ENCODE measurements at regions not wholly inside any gene's neighbourhood (a gene's known extent, or its start where the extent isn't known, plus 50 kb on each side); places are given as distances from the start of the nearest gene placed in this dataset.
"Not testable (repeated sequence)": the region's sequence is repeated elsewhere in the genome, so short reads cannot be mapped to it uniquely, and the experiment has no call there.

DNA sequence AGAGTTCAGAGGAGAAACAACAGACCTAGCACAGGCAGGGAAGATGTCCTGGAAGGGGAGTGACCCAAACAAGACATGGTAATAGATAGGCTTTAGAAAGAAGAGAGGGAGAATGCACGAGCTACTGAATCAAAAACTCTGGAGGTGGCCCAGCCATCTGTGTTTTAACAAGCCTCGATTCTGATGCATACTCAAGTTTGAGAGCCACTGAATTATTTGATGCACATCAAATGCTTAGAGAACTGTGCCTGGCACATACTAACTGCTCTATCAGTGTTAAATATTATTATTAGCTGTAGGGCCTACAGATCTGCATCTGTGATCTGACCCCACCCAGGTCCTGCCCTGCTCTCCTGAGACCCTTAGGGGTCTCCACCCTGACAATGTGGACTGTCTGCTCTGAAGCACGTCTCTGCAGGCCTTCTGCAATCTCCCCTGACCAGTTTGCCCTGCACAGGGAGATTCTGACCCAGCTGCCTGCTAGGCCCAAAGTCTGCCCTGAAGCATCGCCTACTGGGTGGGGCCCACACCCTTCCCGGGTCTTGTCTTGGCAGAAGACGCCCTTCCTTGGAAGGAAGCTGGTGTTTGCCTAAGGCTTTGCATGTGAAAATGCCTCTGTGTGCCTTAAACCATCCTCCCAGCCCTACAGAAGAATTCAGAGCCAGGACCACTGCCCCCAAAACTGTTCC lies 201.5 kb upstream of the KLF3 start:
- in situ Hi-C loops (cut with HindIII; ENCODE audit: low sequenced_read_pairs) = no loop called here

DNA sequence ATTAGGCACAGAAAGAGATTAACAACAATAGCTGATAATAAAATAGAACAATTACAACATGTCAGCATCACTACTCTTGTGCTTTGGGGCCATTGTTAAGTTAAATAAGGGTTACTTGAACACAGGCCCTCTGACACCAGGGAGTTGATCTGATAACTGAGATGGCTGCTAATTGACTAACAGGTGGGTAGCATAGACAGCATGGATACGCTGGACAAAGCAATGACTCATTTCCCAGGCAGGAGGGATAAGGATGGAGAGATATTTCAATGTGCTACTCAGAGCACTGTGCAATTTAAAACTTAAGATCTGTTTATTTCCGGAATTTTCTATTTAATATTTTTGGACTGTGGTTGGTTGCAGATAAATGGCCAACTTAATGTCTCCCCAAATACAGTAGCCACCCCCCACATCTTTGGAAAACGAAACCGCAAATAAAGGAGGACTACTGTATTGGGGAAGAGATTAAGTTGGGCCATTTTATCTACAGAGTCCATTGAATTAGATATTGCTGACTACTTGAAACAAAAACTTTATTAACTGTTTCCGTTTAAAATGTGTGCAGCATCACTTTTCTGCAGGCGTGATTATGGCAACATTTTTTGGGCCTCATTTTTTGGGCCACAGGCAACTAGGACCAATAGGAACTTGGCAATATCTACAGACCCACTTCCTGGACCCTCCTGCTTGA lies 200.6 kb upstream of the KLF3 start:
- in situ Hi-C loops (cut with HindIII; ENCODE audit: low sequenced_read_pairs) = no loop called here

- in situ Hi-C loops (cut with HindIII; ENCODE audit: low sequenced_read_pairs) = no loop called here
These were observed 199.7 kb upstream of the KLF3 start for GRCh38 chr4:38464328-38464727.

DNA sequence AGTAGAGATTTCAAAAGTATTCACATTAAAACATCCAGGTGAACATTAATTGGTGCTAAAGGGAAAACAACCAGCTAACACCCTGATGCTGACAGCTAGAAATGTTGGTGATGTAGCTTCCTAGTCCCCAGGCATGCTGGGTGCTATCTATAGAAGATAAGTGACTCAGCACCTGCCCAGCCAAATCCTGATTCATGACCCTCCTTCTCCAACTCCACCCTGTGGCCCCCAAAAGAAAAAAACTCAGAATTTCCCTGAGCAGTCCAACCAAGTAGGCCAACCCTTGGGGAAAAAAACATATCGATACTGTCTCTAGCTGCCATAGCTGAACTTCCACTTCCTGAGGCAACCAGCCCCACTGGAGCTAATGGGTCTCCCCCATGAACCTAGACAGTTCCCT lies 197.6 kb upstream of the KLF3 start:
- in situ Hi-C loops (cut with HindIII; ENCODE audit: low sequenced_read_pairs) = no loop called here

GRCh38 chr4:38467296-38467695 lies 196.7 kb upstream of the KLF3 start:
- in situ Hi-C loops (cut with HindIII; ENCODE audit: low sequenced_read_pairs) = no loop called here

DNA sequence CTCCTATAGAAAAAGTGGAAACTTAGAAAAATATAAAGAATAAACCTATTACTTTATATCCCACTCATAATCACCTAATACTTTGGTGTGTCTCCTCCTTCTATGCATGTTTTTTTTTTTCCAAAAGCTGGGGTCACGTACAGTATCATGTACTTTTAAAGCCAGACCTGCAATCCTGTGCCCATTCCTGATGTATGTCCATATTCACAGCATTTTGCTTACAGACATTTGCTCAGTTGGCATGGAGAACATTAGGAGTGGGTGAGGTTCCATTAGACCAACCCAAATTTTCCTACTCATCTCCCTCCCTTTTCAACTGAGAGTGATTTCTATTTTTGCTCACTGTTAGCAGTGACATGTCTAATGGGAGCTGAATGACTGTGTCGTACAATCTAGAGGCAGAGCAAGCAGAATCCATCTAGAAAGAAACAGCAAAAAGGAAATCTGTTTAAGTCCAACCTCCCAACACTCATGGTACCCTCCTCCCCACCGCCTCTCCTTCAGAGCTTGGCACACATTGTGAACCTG lies 195.6 kb upstream of the KLF3 start:
- in situ Hi-C loops (cut with HindIII; ENCODE audit: low sequenced_read_pairs) = no loop called here

DNA sequence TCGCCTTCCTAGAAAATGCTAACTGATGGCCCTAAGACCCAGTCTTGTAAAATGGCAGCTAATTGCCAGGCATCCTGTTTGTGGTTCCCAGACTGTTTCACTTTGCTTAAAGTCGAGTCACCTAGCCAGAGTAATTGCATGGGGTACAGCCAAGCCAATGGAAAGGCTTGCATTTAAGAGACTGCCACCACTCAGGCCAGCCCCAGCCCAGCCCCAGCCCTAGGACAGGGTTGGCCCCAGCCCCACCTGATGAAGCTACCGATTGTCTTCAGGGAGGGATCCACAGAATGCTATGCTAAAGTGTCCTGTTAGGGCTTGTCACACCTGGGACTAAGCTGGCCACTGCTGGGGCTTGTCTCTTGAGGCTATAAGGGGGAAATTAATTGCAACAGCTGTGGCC lies 194.6 kb upstream of the KLF3 start:
- in situ Hi-C loops (cut with HindIII; ENCODE audit: low sequenced_read_pairs) = no loop called here

DNA sequence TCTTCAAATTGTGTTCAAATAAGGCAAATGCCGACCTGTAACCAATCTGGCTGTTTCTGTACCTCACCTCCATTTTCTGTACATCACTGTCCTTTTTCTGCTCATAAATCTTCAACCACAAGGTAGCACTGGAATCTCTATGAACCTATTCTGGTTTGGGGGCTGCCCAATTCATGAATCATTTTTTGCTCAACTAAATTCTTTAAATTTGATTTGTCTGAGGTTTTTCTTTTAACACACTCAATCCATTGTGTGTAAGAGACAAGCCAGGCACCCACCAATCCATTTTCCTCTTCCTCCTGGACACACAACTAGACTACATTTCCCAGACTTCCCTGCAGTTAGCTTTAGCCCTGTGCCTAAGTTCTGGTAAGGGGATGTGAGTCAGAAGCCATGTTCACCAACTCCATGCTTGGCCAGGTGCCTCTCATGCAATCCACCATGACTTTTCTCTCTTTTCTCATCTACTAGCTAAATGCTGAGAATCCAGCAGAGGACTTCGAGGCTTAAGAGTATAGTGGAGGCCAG lies 193.2 kb upstream of the KLF3 start:
- in situ Hi-C loops (cut with HindIII; ENCODE audit: low sequenced_read_pairs) = no loop called here

- in situ Hi-C loops (cut with HindIII; ENCODE audit: low sequenced_read_pairs) = no loop called here
These were observed 181.3 kb upstream of the KLF3 start for GRCh38 chr4:38482696-38483095.

DNA sequence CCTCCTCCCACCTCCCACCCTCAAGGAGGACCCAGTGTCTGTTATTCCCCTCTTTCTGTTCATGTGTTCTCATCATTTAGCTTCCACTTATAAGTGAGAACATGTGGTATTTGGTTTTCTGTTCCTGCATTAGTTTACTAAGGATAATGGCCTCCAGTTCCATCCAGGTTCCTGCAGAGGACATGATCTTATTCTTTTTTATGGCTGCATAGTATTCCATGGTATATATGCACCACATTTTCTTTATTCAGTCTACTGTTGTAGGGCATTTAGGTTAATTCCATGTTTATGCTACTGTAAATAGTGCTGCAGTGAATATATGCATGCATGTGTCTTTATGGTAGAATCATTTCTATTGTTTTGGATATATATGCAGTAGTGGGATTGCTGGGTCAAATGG lies 180.4 kb upstream of the KLF3 start:
- in situ Hi-C loops (cut with HindIII; ENCODE audit: low sequenced_read_pairs) = not testable (repeated sequence)

DNA sequence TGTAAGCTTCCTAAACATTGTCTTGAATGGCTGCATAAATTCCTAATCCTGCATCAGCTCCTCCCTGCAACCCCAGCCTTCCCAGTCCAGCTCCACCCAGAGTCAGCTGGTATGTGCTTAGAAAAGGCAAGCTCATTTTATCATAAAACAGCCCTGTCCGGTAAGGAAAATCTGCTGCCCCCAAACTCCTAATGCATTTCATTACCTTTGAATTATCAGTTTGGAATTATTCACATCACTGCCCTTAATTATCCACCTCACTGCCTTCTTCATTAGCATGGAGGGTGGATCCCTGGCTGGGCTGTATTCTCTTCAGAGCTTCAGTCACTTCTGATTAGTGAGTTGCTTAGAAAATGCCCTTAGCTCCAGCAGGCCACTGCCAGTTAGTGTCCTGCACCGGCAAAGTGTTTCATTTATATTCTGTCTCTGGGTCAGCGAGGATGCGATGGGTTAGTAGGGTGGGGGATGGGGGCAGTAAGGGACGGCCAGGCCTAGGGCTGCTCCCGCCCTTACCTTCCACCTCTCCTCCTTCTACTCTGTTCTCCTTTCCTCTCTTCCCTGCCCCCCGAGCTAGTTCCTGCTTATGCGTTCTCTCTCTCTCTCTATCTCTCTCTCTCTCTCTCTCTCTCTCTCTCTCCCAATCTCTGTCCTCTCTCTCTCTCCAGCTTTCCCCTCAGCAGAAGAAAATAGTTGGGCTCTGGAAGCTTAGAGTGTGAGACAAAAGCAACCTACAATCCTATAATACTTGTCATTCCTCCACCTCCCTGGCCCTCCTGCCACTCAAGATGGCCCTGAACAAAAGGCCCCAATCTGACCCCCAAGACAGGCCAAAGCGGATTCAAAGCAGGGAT lies 174.8 kb upstream of the KLF3 start:
- in situ Hi-C loops (cut with HindIII; ENCODE audit: low sequenced_read_pairs) = no loop called here

DNA sequence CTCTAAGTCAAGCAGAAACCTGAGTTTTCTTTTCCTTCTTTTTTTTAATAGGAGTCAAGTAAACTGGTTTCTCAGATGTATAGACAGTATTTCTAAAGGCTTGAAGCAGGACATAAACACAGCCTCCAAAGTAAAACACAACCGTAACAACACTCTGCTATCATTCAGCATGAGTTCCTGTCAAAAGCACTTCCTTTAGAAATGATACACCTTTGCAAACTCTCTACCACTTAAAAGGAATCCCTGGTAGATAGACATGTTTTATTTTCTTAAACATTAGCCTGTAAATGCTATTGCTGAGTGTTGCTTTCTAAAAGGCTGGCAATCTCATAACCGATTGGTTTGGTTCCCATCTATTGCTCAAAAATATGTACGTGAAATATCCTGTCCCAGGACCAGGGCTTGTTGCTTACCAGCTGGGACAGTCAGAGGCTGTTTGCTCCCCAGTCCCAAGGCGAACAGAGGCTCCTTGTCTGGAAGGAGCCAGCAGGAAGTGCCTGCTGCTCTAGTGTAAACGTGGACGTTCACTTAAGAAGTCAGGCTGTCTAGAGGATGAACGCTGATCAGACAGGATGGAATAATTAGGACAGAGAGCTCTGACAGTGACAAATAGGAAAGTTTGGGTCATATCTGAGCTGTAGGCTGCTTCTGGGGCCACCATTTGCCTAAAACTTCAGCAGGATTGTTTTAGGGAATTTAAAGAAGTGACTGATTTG lies 173.9 kb upstream of the KLF3 start:
- in situ Hi-C loops (cut with HindIII; ENCODE audit: low sequenced_read_pairs) = no loop called here

- in situ Hi-C loops (cut with HindIII; ENCODE audit: low sequenced_read_pairs) = no loop called here
These were observed 173.1 kb upstream of the KLF3 start for GRCh38 chr4:38490753-38491446.

- in situ Hi-C loops (cut with HindIII; ENCODE audit: low sequenced_read_pairs) = no loop called here
These were observed 172.0 kb upstream of the KLF3 start for GRCh38 chr4:38491854-38492478.

DNA sequence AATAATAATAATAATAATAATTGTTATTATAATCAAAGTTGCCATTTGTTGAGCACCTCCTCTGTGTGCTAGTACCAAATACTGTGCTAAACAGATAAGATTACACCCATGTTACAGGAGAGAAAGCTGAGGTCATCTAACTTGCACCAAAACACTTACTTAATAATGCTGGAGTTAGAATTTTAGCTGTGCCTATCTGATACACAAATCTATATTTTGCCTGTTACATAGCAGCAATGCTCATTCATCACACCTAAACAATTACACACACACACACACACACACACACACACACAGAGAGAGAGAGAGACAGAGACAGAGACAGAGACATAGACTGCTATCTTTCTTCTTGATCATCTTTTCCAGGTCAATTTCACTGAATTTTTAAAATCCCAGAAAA lies 170.9 kb upstream of the KLF3 start:
- in situ Hi-C loops (cut with HindIII; ENCODE audit: low sequenced_read_pairs) = no loop called here

DNA sequence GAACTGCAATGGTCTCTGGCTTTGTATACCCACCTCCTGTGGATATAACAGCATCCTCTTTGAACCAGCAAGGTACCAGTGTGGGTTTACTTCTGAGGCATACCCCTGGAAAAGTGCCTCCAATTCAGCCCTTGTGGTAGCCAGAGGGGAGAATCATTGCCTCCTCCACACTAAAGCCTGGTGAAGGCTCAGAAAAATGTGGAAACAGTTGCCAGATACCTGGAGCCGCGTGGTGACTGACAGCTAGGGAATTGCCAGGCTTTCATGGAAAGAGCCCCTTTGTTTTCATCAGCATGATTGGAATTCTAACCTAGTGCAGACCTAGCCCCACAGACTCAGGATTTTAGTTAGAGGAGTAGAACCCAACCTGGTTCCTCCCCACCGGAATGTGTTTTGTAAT lies 168.6 kb upstream of the KLF3 start:
- in situ Hi-C loops (cut with HindIII; ENCODE audit: low sequenced_read_pairs) = no loop called here

- in situ Hi-C loops (cut with HindIII; ENCODE audit: low sequenced_read_pairs) = no loop called here
These were observed 166.9 kb upstream of the KLF3 start for GRCh38 chr4:38497121-38497520.

- in situ Hi-C loops (cut with HindIII; ENCODE audit: low sequenced_read_pairs) = no loop called here
These were observed 164.9 kb upstream of the KLF3 start for GRCh38 chr4:38499101-38499500.

DNA sequence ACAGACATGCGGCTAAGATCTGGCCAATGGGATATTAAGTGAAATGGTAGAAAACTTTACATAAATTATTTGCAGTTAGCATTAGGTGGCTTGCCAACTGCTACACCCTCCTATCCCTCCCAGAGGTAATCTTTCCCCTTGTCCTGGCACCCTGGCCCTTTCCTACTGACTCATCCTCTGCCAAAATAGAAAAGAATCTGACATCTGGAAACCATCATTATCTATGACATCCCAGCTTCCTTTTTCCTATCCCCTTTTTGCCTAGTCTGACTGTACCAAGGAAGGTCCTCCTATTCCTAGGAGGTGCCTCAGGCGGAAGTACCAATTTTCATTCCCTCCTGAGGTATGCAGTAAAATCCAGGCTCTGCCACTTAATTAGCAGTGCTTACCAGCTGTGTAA lies 163.6 kb upstream of the KLF3 start:
- in situ Hi-C loops (cut with HindIII; ENCODE audit: low sequenced_read_pairs) = no loop called here

DNA sequence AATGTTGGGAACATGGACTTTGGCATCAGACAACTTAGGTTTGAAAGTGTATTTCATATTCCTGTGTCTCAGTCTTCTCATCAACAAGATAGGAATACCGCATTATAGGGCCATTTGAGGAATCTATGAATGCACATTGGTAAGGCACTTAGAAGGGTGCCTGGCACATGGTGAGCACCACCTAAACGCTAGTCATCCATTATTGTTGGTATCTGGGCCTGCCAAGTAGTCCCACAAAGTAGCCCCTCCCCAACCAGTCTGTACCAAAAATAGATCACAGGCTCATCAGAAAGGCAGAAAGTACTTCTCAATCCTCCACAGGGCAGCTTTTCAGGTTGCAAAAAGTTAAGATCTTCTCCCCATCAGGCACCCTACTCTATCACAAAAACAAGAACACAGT lies 162.3 kb upstream of the KLF3 start:
- in situ Hi-C loops (cut with HindIII; ENCODE audit: low sequenced_read_pairs) = no loop called here

All from DLD1 (cell line).